Parathyroid adenoma (tissue), 2 donors: ENCODE measurements at regions not wholly inside any gene's neighbourhood (a gene's known extent, or its start where the extent isn't known, plus 50 kb on each side); places are given as distances from the start of the nearest gene placed in this dataset.

Experiments
- H2AFZ ChIP-seq: fragments of 300-600 bp; sonication (generic); one replicate; pipeline ENCODE4 v1.7.0; 2017; ENCODE audit warnings: antibody characterized with exemption, mild to moderate bottlenecking
- H3K27ac ChIP-seq: fragments of 300-600 bp; sonication (generic); one replicate; pipeline ENCODE4 v1.7.0; 2017
- H3K27me3 ChIP-seq: fragments of 300-600 bp; sonication (generic); one replicate; pipeline ENCODE4 v1.7.0; 2017; ENCODE audit warnings: low read length; ENCODE audit not compliant: control insufficient read depth, insufficient read depth
- H3K36me3 ChIP-seq: fragments of 300-600 bp; sonication (generic); one replicate; pipeline ENCODE4 v1.7.0; 2017; ENCODE audit warnings: low read length; ENCODE audit not compliant: control insufficient read depth, insufficient read depth
- H3K4me1 ChIP-seq: fragments of 300-600 bp; sonication (generic); one replicate; pipeline ENCODE4 v1.7.0; 2017; ENCODE audit warnings: control low read depth
- H3K4me2 ChIP-seq: fragments of 300-600 bp; sonication (generic); one replicate; pipeline ENCODE4 v1.7.0; 2017; ENCODE audit warnings: low read length
- H3K4me3 ChIP-seq: fragments of 300-600 bp; sonication (generic); one replicate; pipeline ENCODE4 v1.7.0; 2017; ENCODE audit warnings: low read depth, low read length
- H3K79me2 ChIP-seq: fragments of 300-600 bp; sonication (generic); one replicate; pipeline ENCODE4 v1.7.0; 2017; ENCODE audit warnings: control low read depth
- H3K9ac ChIP-seq: fragments of 300-600 bp; sonication (generic); one replicate; pipeline ENCODE4 v1.7.0; 2017; ENCODE audit warnings: mild to moderate bottlenecking
- H3K9me3 ChIP-seq: fragments of 300-600 bp; sonication (generic); one replicate; pipeline ENCODE4 v1.7.0; 2017; ENCODE audit warnings: low read length; ENCODE audit not compliant: control insufficient read depth
- TF ChIP-seq, protein P1 (sequence below): fragments of 300-600 bp; sonication (generic); IDR thresholded peaks from one replicate; pipeline ENCODE4 v1.7.0; 2017; ENCODE audit warnings: antibody characterized with exemption, mild to moderate bottlenecking
- donor health status: primary hyperparathyroidism.

DNA sequence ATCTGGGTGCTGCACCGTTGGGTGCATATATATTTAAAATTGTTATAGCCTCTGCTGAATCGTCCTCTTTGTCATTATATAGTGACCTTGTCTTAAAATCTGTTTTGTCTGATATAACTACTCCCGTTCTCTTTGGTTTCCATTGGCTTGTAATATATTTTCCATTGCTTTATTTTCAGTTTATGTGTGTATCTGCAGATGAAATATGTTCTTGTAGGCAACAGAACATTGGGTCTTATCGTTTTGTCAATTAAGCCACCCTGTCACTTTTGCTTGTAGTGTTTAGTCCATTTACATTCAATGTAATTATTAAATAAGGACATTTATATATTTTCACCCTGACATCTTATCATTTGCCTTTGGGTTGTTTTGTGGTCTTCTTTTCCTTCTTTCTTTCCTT is 933.9 kb downstream of the EPHA7 start:
- Histone ChIP-seq H3K79me2 (no peaks in the 10 kb centered on the region), H3K9me3 (no peaks in the 10 kb centered on the region), H3K27me3 (no peaks in the 10 kb centered on the region), H2AFZ (no peak overlapping the region), H3K4me3 (no peak overlapping the region), H3K4me2 (no peak overlapping the region), H3K9ac (no peak overlapping the region), H3K27ac (no peak overlapping the region), H3K4me1 (no peaks in the 10 kb centered on the region), H3K36me3 (no peaks in the 10 kb centered on the region)
- TF ChIP-seq, protein P1, sequence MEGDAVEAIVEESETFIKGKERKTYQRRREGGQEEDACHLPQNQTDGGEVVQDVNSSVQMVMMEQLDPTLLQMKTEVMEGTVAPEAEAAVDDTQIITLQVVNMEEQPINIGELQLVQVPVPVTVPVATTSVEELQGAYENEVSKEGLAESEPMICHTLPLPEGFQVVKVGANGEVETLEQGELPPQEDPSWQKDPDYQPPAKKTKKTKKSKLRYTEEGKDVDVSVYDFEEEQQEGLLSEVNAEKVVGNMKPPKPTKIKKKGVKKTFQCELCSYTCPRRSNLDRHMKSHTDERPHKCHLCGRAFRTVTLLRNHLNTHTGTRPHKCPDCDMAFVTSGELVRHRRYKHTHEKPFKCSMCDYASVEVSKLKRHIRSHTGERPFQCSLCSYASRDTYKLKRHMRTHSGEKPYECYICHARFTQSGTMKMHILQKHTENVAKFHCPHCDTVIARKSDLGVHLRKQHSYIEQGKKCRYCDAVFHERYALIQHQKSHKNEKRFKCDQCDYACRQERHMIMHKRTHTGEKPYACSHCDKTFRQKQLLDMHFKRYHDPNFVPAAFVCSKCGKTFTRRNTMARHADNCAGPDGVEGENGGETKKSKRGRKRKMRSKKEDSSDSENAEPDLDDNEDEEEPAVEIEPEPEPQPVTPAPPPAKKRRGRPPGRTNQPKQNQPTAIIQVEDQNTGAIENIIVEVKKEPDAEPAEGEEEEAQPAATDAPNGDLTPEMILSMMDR = no peak

DNA sequence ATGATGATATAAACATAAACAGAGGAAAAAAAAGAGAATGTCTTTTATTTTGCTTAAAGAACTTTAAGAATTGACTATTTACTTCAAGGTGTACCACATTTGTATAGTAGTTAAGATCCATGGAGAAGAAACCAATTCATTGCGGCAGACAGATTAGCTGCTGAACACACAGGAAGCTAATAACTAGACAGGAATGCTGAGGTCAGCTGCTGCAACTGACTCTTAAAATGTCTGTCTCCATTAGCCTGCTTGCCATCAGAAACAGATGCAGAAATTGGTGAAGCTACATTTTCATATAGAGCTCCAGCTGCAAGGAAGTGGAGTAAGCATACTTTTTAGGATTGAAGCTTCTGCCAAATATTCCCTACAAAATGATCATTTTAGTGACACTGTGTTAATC is 939.5 kb downstream of the EPHA7 start:
- Histone ChIP-seq H3K9me3 (peaks cover 3% of the 10 kb centered on the region), H3K27ac (no peak overlapping the region), H3K4me3 (no peak overlapping the region), H3K36me3 (no peaks in the 10 kb centered on the region), H3K79me2 (no peaks in the 10 kb centered on the region), H3K27me3 (no peaks in the 10 kb centered on the region), H3K9ac (no peak overlapping the region), H3K4me1 (no peaks in the 10 kb centered on the region), H3K4me2 (no peak overlapping the region), H2AFZ (no peak overlapping the region)
- TF ChIP-seq, protein P1 = no peak

DNA sequence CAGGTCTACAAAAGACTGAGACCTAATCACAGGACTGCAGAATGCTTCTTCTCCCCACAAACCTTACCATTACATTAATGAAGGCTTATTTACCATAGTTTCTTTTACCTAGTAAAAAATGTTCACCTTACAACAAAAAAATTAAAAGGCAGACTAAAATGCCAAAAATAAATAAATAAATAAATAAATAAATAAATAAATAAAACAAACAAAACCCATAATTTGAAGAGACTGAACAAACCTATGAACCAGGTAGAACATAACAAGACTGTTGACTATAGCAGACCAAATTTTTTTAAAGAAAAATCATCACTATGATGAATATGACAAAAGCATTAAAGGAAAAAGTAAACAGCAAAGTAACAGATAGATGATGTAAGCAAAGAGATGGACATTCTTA is 946.3 kb downstream of the EPHA7 start:
- Histone ChIP-seq H3K79me2 (no peaks in the 10 kb centered on the region), H3K27me3 (no peaks in the 10 kb centered on the region), H3K4me1 (no peaks in the 10 kb centered on the region), H2AFZ (no peak overlapping the region), H3K27ac (no peak overlapping the region), H3K4me2 (no peak overlapping the region), H3K36me3 (no peaks in the 10 kb centered on the region), H3K9ac (no peak overlapping the region), H3K4me3 (no peak overlapping the region), H3K9me3 (peaks cover 3% of the 10 kb centered on the region)
- TF ChIP-seq, protein P1 = no peak

DNA sequence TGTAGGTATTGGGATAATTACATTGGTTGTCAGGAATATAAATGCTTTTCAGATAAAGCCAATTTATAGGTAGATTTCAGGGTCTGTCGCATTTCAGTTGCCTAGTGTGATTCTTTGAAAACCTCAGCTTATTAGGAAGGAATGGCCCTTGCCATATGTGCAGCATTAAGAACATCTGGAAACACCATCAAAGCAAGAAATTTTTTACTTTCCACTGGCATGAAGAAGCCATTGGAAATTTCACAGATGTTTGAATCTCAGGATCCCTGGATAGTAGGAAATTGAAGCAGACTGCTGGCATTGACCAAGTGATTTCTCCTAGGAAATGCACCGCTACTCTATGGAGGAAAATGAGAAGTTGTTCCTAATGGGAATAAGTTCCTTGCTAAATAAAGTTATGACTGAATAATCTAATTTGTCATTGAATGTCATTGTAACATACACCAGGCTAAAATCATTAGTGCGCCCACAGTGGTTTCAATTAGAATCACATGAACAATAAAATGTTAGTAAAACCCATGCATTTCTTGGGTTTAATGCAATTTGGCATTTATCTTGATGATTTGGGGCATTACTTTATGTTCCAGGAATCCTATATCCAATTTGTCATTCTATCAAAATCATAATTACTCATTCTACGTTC is 950.1 kb downstream of the EPHA7 start:
- Histone ChIP-seq H3K79me2 (no peaks in the 10 kb centered on the region), H3K4me1 (no peaks in the 10 kb centered on the region), H3K4me2 (no peak overlapping the region), H3K27ac (no peak overlapping the region), H3K4me3 (no peak overlapping the region), H3K9ac (no peak overlapping the region), H2AFZ (no peak overlapping the region), H3K9me3 (no peaks in the 10 kb centered on the region), H3K27me3 (no peaks in the 10 kb centered on the region), H3K36me3 (no peaks in the 10 kb centered on the region)
- TF ChIP-seq, protein P1 = no peak

DNA sequence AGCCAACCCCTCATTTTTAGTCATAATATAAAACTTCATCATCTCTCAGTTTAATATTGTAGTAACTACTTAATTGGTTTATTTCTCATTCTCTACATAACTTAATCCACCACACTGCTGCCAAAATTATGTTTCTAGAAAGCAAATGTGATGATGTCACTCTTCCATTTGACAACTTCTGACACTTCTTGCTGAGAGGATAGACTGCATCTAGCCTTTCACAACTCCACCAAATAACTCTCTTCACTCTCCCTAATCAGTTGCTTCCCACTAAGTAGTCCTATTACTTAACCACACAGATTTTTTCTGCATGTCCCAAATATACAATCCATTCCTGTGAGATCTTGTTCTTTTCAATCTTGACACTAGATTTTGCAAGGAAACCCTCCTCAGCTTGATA is 951.3 kb downstream of the EPHA7 start:
- H3K4me3 ChIP-seq = no peak overlapping the region

More for the DNA sequence above, 951.3 kb downstream of the EPHA7 start:
- H3K79me2 ChIP-seq = no peaks in the 10 kb centered on the region
- TF ChIP-seq, protein P1 = no peak
- H3K27me3 ChIP-seq = no peaks in the 10 kb centered on the region
- H3K4me1 ChIP-seq = no peaks in the 10 kb centered on the region
- H2AFZ ChIP-seq = no peak overlapping the region
- H3K9ac ChIP-seq = no peak overlapping the region
- H3K27ac ChIP-seq = no peak overlapping the region
- no peak overlapping the region for H3K4me2 ChIP-seq
- H3K9me3 ChIP-seq = no peaks in the 10 kb centered on the region
- no peaks in the 10 kb centered on the region for H3K36me3 ChIP-seq
